OCI-LY7 (cell line): ENCODE measurements at regions not wholly inside any gene's neighbourhood (a gene's known extent, or its start where the extent isn't known, plus 50 kb on each side); places are given as distances from the start of the nearest gene placed in this dataset.

Experiments
- CTCF ChIP-seq: fragments of 200-600 bp; sonication (generic); conservative IDR thresholded peaks from 2 replicates; pipeline ENCODE4 v1.5.1; 2014; ENCODE audit warnings: mild to moderate bottlenecking, antibody characterized with exemption, low read length, moderate library complexity, mixed read lengths
- EZH2phosphoT487 ChIP-seq: fragments of 200-600 bp; sonication (generic); IDR thresholded peaks from 2 replicates; pipeline ENCODE4 v1.6.1; 2018; ENCODE audit warnings: low read depth, borderline replicate concordance, mild to moderate bottlenecking, mixed run types, antibody characterized with exemption, low read length, moderate library complexity, mixed read lengths

DNA sequence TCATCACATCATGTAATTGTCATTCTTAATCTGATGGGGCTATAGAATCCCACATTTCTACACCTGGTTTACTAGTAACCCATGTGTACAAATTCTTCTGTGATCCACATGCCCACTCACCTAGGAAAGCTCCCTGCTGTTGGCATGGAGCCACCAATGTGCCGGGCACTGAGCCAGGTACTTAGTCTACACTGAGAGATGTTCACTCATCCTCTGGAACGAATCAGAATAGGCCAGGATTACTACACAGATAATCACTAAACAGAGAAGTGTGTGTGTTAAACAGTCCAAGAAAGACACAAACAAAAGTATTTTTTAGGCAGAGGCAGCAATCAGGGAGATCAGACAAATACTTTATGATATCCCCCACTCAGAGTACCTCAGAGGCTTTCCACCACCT lies 193.2 kb upstream of the VGLL2 start:
- TF ChIP-seq CTCF (no peak), EZH2phosphoT487 (no peak)
